Sigmoid colon (tissue), 6 donors: ENCODE measurements at regions not wholly inside any gene's neighbourhood (a gene's known extent, or its start where the extent isn't known, plus 50 kb on each side); places are given as distances from the start of the nearest gene placed in this dataset.

Source experiments
- DNase-seq: peaks from one replicate; pipeline ENCODE4 v3.0.0-alpha.2; 2019
- H3K27ac ChIP-seq, 4 donors: fragments of 200-600 bp; sonication (generic); one replicate each; pipeline ENCODE4 v1.5.1; 2016 to 2019; ENCODE audit warnings: mild to moderate bottlenecking in 1 of 4
- H3K27me3 ChIP-seq, 3 donors: fragments of 200-600 bp; sonication (generic); one replicate each; pipeline ENCODE4 v1.5.1; 2019; ENCODE audit warnings: mild to moderate bottlenecking in 1 of 3
- H3K36me3 ChIP-seq, 4 donors: fragments of 200-600 bp; sonication (generic); one replicate each; pipeline ENCODE4 v1.5.1; 2016 to 2019
- H3K4me1 ChIP-seq, 4 donors: fragments of 200-600 bp; sonication (generic); one replicate each; pipeline ENCODE4 v1.5.1; 2017 to 2019
- H3K4me3 ChIP-seq, 4 donors: fragments of 200-600 bp; sonication (generic); one replicate each; pipeline ENCODE4 v1.5.1; 2017 to 2019; ENCODE audit warnings: mild to moderate bottlenecking in 2 of 4, moderate library complexity in 1 of 4
- H3K9me3 ChIP-seq, 4 donors: fragments of 200-600 bp in 3 of 4; sonication (generic) in 3 of 4; one replicate each; pipeline versions ENCODE4 v1.5.1 to v1.6.1; 2013 to 2019
- CTCF ChIP-seq, 4 experiments: fragments of 450-650 bp in 3 of 4; fragments of 200-600 bp in 1 of 4; IDR thresholded peaks; one replicate each; pipeline ENCODE4 v1.5.1; 2016 to 2019; ENCODE audit warnings: antibody characterized with exemption in 4 of 4, mild to moderate bottlenecking in 3 of 4, moderate library complexity in 2 of 4
- EP300 ChIP-seq, 4 donors: sonication (generic); formaldehyde crosslinking; IDR thresholded peaks; one replicate each; pipeline ENCODE4 v1.6.1; 2017; ENCODE audit warnings: antibody characterized with exemption in 4 of 4
- POLR2A ChIP-seq, 2 donors: fragments of 450-650 bp; IDR thresholded peaks; one replicate each; pipeline ENCODE4 v1.6.1; 2016; ENCODE audit warnings: antibody characterized with exemption in 2 of 2, mild to moderate bottlenecking in 2 of 2, moderate library complexity in 2 of 2
- POLR2AphosphoS5 ChIP-seq, 4 donors: sonication (generic); formaldehyde crosslinking; IDR thresholded peaks; one replicate each; pipeline ENCODE4 v1.6.1; 2017; ENCODE audit warnings: antibody characterized with exemption in 4 of 4
- WGBS, 2 donors: extraction: QIAGEN DNeasy Blood & Tissue Kit; methylation state at CpG; one replicate each; pipeline ENCODE4 v1.1.7; 2013; 5-methylcytosine and 5-hydroxymethylcytosine counted together
- intact Hi-C: fragments of 100-400 bp; cut with DNase I; formaldehyde crosslinking; loops from one replicate; pipeline ENCODE4 v1.15.1; 2023
- donor health status: healthy with polysubstance abuse.
- donor health status: healthy.

DNA sequence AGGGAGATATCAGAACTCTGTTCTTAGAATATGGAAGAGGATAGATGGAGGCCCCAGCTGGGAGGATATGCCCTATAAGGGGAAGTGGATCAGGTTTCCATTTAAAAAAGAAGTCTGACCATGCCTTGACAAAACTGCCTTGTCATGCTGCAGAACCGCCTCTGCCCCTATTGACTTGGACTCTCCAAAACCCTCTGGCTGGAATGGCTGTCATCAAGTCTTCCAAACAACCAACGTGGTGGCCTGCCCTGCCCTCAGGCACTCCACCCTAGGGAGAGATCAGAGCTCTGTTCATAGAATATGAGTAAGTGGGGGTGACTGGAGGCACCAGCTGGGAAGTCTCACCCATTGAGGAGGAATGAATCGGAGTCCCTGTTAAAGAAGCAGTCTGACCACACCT lies 114.9 kb downstream of the VSIG4 start:
- Histone ChIP-seq H3K27ac (no peak overlapping the region), H3K36me3 (no peaks in the 10 kb centered on the region), H3K4me1 (no peaks in the 10 kb centered on the region), H3K9me3 (no peaks in the 10 kb centered on the region), H3K4me3 (no peak overlapping the region), H3K27me3 (no peaks in the 10 kb centered on the region)
- no peak for DNase-seq
- WGBS, 2 donors: 58 to 74% methylated on average over 3 of the region's 3 CpGs
- intact Hi-C loops: no loop called here
- TF ChIP-seq CTCF (IDR thresholded peaks at IDR 0.05) (no peak), POLR2A (IDR thresholded peaks at IDR 0.05) (no peak), POLR2AphosphoS5 (IDR thresholded peaks at IDR 0.05) (no peak), EP300 (IDR thresholded peaks at IDR 0.05) (no peak)

DNA sequence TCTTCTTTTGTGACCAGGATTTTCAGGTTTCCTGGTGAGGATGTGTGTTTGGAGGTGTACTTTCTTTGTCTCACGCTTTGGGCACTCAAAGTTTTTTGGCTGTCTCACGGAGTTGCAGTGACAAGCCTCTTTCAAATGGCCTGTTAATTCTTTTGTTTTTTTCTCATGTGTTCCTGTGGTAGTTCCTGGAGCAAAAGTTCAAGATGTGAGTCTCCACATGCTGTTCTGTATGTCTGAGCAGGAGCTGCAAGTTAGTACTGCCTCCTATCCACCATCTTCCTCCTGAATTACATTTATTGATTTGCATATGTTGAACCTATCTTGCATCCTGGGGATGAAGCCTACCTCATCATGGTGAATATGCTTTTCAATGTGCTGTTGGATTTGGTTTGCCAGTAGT lies 118.5 kb downstream of the VSIG4 start:
- intact Hi-C loops: no loop called here
- WGBS, 2 donors: 65 to 74% methylated on average over 2 of the region's 2 CpGs
- TF ChIP-seq POLR2AphosphoS5 (IDR thresholded peaks at IDR 0.05): no peak
- TF ChIP-seq CTCF (IDR thresholded peaks at IDR 0.05): no peak
- no peak for TF ChIP-seq EP300 (IDR thresholded peaks at IDR 0.05)
- no peak for TF ChIP-seq POLR2A (IDR thresholded peaks at IDR 0.05)
- H3K36me3 ChIP-seq: no peaks in the 10 kb centered on the region
- no peaks in the 10 kb centered on the region for H3K27me3 ChIP-seq
- no peaks in the 10 kb centered on the region for H3K9me3 ChIP-seq
- DNase-seq: no peak
- no peaks in the 10 kb centered on the region for H3K4me1 ChIP-seq
- H3K27ac ChIP-seq: no peak overlapping the region
- no peak overlapping the region for H3K4me3 ChIP-seq

GRCh38 chrX:65920620-65921019 lies 119.3 kb downstream of the VSIG4 start:
- intact Hi-C loops: no loop called here
- no peaks in the 10 kb centered on the region for H3K27me3 ChIP-seq
- 9 to 48% methylated on average over 1 of the region's 1 CpG for WGBS, 2 donors
- no peak for DNase-seq
- H3K9me3 ChIP-seq: no peaks in the 10 kb centered on the region
- no peaks in the 10 kb centered on the region for H3K36me3 ChIP-seq
- no peak overlapping the region for H3K27ac ChIP-seq
- TF ChIP-seq POLR2AphosphoS5 (IDR thresholded peaks at IDR 0.05): no peak
- TF ChIP-seq CTCF (IDR thresholded peaks at IDR 0.05): no peak
- TF ChIP-seq POLR2A (IDR thresholded peaks at IDR 0.05): no peak
- TF ChIP-seq EP300 (IDR thresholded peaks at IDR 0.05): no peak
- H3K4me1 ChIP-seq: no peaks in the 10 kb centered on the region
- H3K4me3 ChIP-seq: no peak overlapping the region

DNA sequence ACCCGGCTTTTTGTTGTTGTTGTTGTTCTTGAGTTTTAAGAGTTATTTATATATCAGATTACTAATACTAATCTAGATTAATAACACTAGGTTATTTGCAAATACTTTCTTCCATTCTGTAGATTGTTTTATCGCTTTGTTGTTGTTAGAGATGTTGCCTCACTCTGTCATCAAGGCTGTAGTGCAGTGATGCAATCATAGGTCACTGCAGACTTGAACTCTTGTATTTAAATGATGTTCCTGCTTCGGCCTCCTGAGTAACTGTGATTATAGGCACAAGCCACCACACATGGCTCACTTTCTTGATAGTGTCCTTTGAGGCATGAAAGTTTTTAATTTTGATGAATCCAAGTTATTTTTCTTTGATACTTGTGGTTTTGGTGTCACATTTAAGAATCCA lies 129.0 kb downstream of the VSIG4 start:
- H3K4me1 ChIP-seq: peaks cover 0 to 4% (median 0%) of the 10 kb centered on the region in 4 donors
- intact Hi-C loops: no loop called here
- TF ChIP-seq POLR2A (IDR thresholded peaks at IDR 0.05): no peak
- no peak for TF ChIP-seq CTCF (IDR thresholded peaks at IDR 0.05)
- TF ChIP-seq EP300 (IDR thresholded peaks at IDR 0.05): no peak
- TF ChIP-seq POLR2AphosphoS5 (IDR thresholded peaks at IDR 0.05): no peak
- H3K27ac ChIP-seq: no peak overlapping the region
- H3K9me3 ChIP-seq: no peaks in the 10 kb centered on the region
- H3K4me3 ChIP-seq: no peak overlapping the region
- WGBS, 2 donors: 81 to 88% methylated on average over 3 of the region's 3 CpGs
- DNase-seq: no peak
- no peaks in the 10 kb centered on the region for H3K27me3 ChIP-seq
- H3K36me3 ChIP-seq: no peaks in the 10 kb centered on the region

GRCh38 chrX:65903750-65904149 lies 136.1 kb downstream of the VSIG4 start:
- 31 to 77% methylated on average over 1 of the region's 1 CpG for WGBS, 2 donors
- no peak for TF ChIP-seq POLR2A (IDR thresholded peaks at IDR 0.05)
- no peak for TF ChIP-seq EP300 (IDR thresholded peaks at IDR 0.05)
- TF ChIP-seq POLR2AphosphoS5 (IDR thresholded peaks at IDR 0.05): no peak
- no peak for TF ChIP-seq CTCF (IDR thresholded peaks at IDR 0.05)
- no peaks in the 10 kb centered on the region for H3K36me3 ChIP-seq

More at GRCh38 chrX:65903750-65904149, 136.1 kb downstream of the VSIG4 start:
- Histone ChIP-seq H3K27me3 (no peaks in the 10 kb centered on the region), H3K4me1 (peaks cover 0 to 13% (median 0%) of the 10 kb centered on the region in 4 donors), H3K9me3 (no peaks in the 10 kb centered on the region), H3K4me3 (no peak overlapping the region), H3K27ac (no peak overlapping the region)
- no peak for DNase-seq
- intact Hi-C loops: no loop called here
